Panc1 (cell line): ENCODE measurements at regions not wholly inside any gene's neighbourhood (a gene's known extent, or its start where the extent isn't known, plus 50 kb on each side); places are given as distances from the start of the nearest gene placed in this dataset.
A peak's percentile ranks its signal among the peaks of the same experiment; 100 is the strongest.

ENCODE experiments used
- POLR2AphosphoS5 ChIP-seq: IDR thresholded peaks from 2 replicates; pipeline ENCODE4 v1.6.1; 2012; ENCODE audit warnings: mild to moderate bottlenecking, low read depth, low read length, moderate library complexity
- SIN3A ChIP-seq: IDR thresholded peaks from 2 replicates; pipeline ENCODE4 v1.6.1; 2012; ENCODE audit warnings: low read depth, mild to moderate bottlenecking, low read length, moderate library complexity, borderline replicate concordance; ENCODE audit not compliant: insufficient read depth
- TF ChIP-seq, protein P1 (sequence below): fragments of 450-650 bp; IDR thresholded peaks from 2 replicates; pipeline ENCODE4 v1.5.1; 2017; ENCODE audit warnings: mild to moderate bottlenecking

DNA sequence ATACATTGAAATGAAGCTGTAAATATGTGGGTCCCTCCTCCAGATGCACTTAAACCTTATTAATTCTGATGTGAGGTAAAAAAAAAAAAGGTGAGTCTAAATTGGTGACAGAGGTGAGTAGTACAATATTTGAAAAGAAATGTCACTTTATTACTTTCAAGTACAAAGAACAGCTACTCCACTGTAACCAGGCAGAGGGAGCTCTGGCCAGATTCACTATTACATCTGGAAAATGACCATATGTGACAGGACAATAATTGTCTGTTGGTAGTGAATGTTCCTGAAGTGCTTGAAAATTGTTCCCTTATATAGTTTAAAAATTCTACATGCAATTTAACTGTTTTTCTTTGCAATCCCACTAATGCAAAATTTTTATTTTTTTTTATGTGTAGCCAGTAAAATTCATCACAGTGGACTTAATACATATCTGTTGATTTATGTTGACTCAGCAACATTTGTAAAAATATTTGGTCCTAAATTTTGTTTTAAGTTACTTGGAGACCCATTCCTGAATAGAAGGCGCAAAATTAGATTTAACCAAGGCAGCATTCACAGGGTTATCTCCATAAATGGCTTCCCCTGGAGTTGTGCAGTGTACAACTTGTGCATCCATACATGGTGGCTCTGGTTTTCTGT is 231.9 kb upstream of the TBC1D5 start:
- TF ChIP-seq, protein P1, sequence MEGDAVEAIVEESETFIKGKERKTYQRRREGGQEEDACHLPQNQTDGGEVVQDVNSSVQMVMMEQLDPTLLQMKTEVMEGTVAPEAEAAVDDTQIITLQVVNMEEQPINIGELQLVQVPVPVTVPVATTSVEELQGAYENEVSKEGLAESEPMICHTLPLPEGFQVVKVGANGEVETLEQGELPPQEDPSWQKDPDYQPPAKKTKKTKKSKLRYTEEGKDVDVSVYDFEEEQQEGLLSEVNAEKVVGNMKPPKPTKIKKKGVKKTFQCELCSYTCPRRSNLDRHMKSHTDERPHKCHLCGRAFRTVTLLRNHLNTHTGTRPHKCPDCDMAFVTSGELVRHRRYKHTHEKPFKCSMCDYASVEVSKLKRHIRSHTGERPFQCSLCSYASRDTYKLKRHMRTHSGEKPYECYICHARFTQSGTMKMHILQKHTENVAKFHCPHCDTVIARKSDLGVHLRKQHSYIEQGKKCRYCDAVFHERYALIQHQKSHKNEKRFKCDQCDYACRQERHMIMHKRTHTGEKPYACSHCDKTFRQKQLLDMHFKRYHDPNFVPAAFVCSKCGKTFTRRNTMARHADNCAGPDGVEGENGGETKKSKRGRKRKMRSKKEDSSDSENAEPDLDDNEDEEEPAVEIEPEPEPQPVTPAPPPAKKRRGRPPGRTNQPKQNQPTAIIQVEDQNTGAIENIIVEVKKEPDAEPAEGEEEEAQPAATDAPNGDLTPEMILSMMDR, result peak; percentile 13; the same call in 1 of the 2 replicates
- TF ChIP-seq POLR2AphosphoS5 (no peak), SIN3A (no peak)
